MM.1S (cell line): ENCODE measurements at regions not wholly inside any gene's neighbourhood (a gene's known extent, or its start where the extent isn't known, plus 50 kb on each side); places are given as distances from the start of the nearest gene placed in this dataset.
"Not testable (repeated sequence)": the region's sequence is repeated elsewhere in the genome, so short reads cannot be mapped to it uniquely, and the experiment has no call there.

Source experiments
- DNase-seq: peaks from one replicate; pipeline ENCODE4 v3.0.0-alpha.2; 2015
- H2AFZ ChIP-seq: fragments of 300-600 bp; sonication (generic); 2 replicates; pipeline ENCODE4 v1.6.0; 2016; ENCODE audit warnings: antibody characterized with exemption, low read length
- H3F3A ChIP-seq: fragments of 300-600 bp; sonication (generic); 2 replicates; pipeline ENCODE4 v1.6.1; 2016; ENCODE audit warnings: mild to moderate bottlenecking, antibody characterized with exemption, low read length, moderate library complexity, mixed read lengths; ENCODE audit not compliant: insufficient read depth
- H3K27ac ChIP-seq: fragments of 300-600 bp; sonication (generic); 2 replicates; pipeline ENCODE4 v1.5.1; 2016; ENCODE audit warnings: mild to moderate bottlenecking, low read length
- H3K27me3 ChIP-seq: fragments of 300-600 bp; sonication (generic); replicated peaks from 2 replicates; pipeline ENCODE4 v1.6.0; 2016; ENCODE audit warnings: low read length; ENCODE audit not compliant: insufficient read depth
- H3K36me3 ChIP-seq: fragments of 300-600 bp; sonication (generic); replicated peaks from 2 replicates; pipeline ENCODE4 v1.6.1; 2016; ENCODE audit warnings: mild to moderate bottlenecking, low read length, mixed read lengths; ENCODE audit not compliant: insufficient read depth
- H3K4me1 ChIP-seq: fragments of 300-600 bp; sonication (generic); 2 replicates; pipeline ENCODE4 v1.6.1; 2016; ENCODE audit warnings: low read length, mixed read lengths
- H3K4me2 ChIP-seq: fragments of 300-600 bp; sonication (generic); 2 replicates; pipeline ENCODE4 v1.6.0; 2016; ENCODE audit warnings: low read depth, low read length
- H3K4me3 ChIP-seq: fragments of 300-600 bp; sonication (generic); 2 replicates; pipeline ENCODE4 v1.5.1; 2016; ENCODE audit warnings: low read length, mixed read lengths
- H3K79me2 ChIP-seq: fragments of 300-600 bp; sonication (generic); 2 replicates; pipeline ENCODE4 v1.6.1; 2016; ENCODE audit warnings: mixed run types, low read length, mixed read lengths
- H3K9ac ChIP-seq: fragments of 300-600 bp; sonication (generic); 2 replicates; pipeline ENCODE4 v1.6.1; 2016; ENCODE audit warnings: low read length, mixed read lengths
- H3K9me2 ChIP-seq: fragments of 300-600 bp; sonication (generic); replicated peaks from 2 replicates; pipeline ENCODE4 v1.6.1; 2016; ENCODE audit warnings: mild to moderate bottlenecking, low read length, mixed read lengths; ENCODE audit not compliant: insufficient read depth
- H3K9me3 ChIP-seq: fragments of 300-600 bp; sonication (generic); replicated peaks from 2 replicates; pipeline ENCODE4 v1.6.1; 2016; ENCODE audit warnings: mild to moderate bottlenecking, low read length, mixed read lengths; ENCODE audit not compliant: insufficient read depth
- H4K20me1 ChIP-seq: fragments of 300-600 bp; sonication (generic); 2 replicates; pipeline ENCODE4 v1.6.1; 2016; ENCODE audit warnings: mild to moderate bottlenecking, low read length, moderate library complexity, mixed read lengths; ENCODE audit not compliant: insufficient read depth
- CTCF ChIP-seq: fragments of 300-600 bp; sonication (generic); IDR thresholded peaks from 2 replicates; pipeline ENCODE4 v1.5.1; 2016; ENCODE audit warnings: antibody characterized with exemption, low read length, mixed read lengths
- EZH2 ChIP-seq: fragments of 300-600 bp; sonication (generic); optimal IDR thresholded peaks from 2 replicates; pipeline ENCODE3; 2017; ENCODE audit warnings: low read depth, mild to moderate bottlenecking, antibody characterized with exemption, low read length, mixed read lengths
- EZH2phosphoT487 ChIP-seq: fragments of 300-600 bp; sonication (generic); IDR thresholded peaks from 2 replicates; pipeline ENCODE4 v1.6.1; 2018; ENCODE audit warnings: antibody characterized with exemption, low read length

- H3K4me2 ChIP-seq, H4K20me1 ChIP-seq, H3K9me3 ChIP-seq, H3F3A ChIP-seq, H3K79me2 ChIP-seq, H2AFZ ChIP-seq, H3K9me2 ChIP-seq, H3K4me1 ChIP-seq, H3K27me3 ChIP-seq, H3K9ac ChIP-seq, H3K36me3 ChIP-seq, H3K27ac ChIP-seq, H3K4me3 ChIP-seq: not testable (repeated sequence)
- DNase-seq: peak; percentile 16
Measured at GRCh38 chr7:29709002-29709401, 97.3 kb upstream of the WIPF3 start.

- H3K9me3 ChIP-seq, H3K4me3 ChIP-seq, H3K4me1 ChIP-seq, H3K79me2 ChIP-seq, H2AFZ ChIP-seq, H3K36me3 ChIP-seq, H4K20me1 ChIP-seq, H3K9me2 ChIP-seq, H3K27ac ChIP-seq, H3K9ac ChIP-seq, H3K27me3 ChIP-seq, H3K4me2 ChIP-seq, H3F3A ChIP-seq, DNase-seq: not testable (repeated sequence)
Measured at GRCh38 chr7:29723127-29723526, 83.2 kb upstream of the WIPF3 start.

GRCh38 chr7:29723599-29723998, 82.7 kb upstream of the WIPF3 start:
- Histone ChIP-seq H3F3A (no peaks in the 10 kb centered on the region), H3K9me3 (no peaks in the 10 kb centered on the region), H2AFZ (no peak overlapping the region), H3K27ac (no peak overlapping the region), H3K36me3 (no peaks in the 10 kb centered on the region), H3K27me3 (no peaks in the 10 kb centered on the region), H3K9me2 (no peaks in the 10 kb centered on the region), H3K4me2 (no peak overlapping the region), H3K4me3 (no peak overlapping the region), H4K20me1 (no peaks in the 10 kb centered on the region), H3K9ac (no peak overlapping the region), H3K4me1 (no peaks in the 10 kb centered on the region), H3K79me2 (no peaks in the 10 kb centered on the region)
- no peak for DNase-seq
- no peak for TF ChIP-seq EZH2phosphoT487
- TF ChIP-seq CTCF: no peak
- no peak for TF ChIP-seq EZH2

GRCh38 chr7:29729534-29730165, 76.7 kb upstream of the WIPF3 start:
- DNase-seq, H3K27ac ChIP-seq, H3K36me3 ChIP-seq, H3K9ac ChIP-seq, H3K9me3 ChIP-seq, H3K4me1 ChIP-seq, H3K4me2 ChIP-seq, H3K4me3 ChIP-seq, H2AFZ ChIP-seq, H3K27me3 ChIP-seq, H3K9me2 ChIP-seq, H3K79me2 ChIP-seq, H4K20me1 ChIP-seq, H3F3A ChIP-seq: not testable (repeated sequence)

- DNase-seq: no peak
- no peaks in the 10 kb centered on the region for H3K9me2 ChIP-seq
- no peak overlapping the region for H3K4me3 ChIP-seq
Measured at GRCh38 chr7:29734246-29734731, 72.0 kb upstream of the WIPF3 start.

More at GRCh38 chr7:29734246-29734731, 72.0 kb upstream of the WIPF3 start:
- Histone ChIP-seq H3K36me3 (no peaks in the 10 kb centered on the region), H3K4me2 (no peak overlapping the region), H3K4me1 (no peaks in the 10 kb centered on the region), H2AFZ (no peak overlapping the region), H3K27ac (no peak overlapping the region), H4K20me1 (no peaks in the 10 kb centered on the region), H3F3A (no peaks in the 10 kb centered on the region), H3K9me3 (no peaks in the 10 kb centered on the region), H3K27me3 (no peaks in the 10 kb centered on the region), H3K79me2 (no peaks in the 10 kb centered on the region), H3K9ac (no peak overlapping the region)
- no peak for TF ChIP-seq CTCF
- no peak for TF ChIP-seq EZH2phosphoT487
- TF ChIP-seq EZH2: no peak
